ENCODE measurements at regions not wholly inside any gene's neighbourhood (a gene's known extent, or its start where the extent isn't known, plus 50 kb on each side); places are given as distances from the start of the nearest gene placed in this dataset.

DNA sequence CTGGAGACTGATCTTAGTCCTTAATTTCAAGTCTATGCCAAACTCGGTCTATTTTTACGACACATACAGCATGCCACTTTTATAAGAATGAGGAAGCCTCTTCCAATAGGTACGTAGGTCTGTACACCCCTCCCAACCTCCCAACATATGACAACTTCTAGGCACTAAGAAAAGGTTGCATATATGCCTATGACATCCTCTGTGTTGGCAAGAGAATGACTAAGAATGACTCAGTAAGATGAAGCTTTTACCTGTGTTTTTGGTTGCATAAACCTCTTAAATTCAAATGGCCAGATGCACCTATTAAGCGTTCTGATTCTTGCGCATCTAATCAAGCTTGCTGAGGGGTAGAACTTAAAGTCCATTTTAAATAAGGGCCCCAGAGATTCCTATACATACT lies 586.4 kb upstream of the ZEB2 start:
- no peak for ATAC-seq (ENCODE audit: low read depth)
- Mint-ChIP-seq H3K27ac (no peak overlapping the region), H3K4me1 (no peaks in the 10 kb centered on the region), H3K27me3 (no peaks in the 10 kb centered on the region), H3K9me3 (ENCODE audit: insufficient read depth) (no peaks in the 10 kb centered on the region), H3K4me3 (no peak overlapping the region)
- ChIA-PET POLR2A (no interaction called here), CTCF (interaction anchor here (0.5 kb wide), 1 partner anchor 836 kb away, joined by 5 read pairs; no protein-coding TSS in a partner anchor)
- no peaks in the 10 kb centered on the region for H3K9me3 ChIP-seq (ENCODE audit: control extremely low read depth in 1 of 3, control insufficient read depth in 2 of 3, insufficient read depth in 1 of 3, low read length in 2 of 3)
- no peaks in the 10 kb centered on the region for H4K20me1 ChIP-seq (ENCODE audit: control insufficient read depth, insufficient read depth, low read length, poor library complexity, severe bottlenecking)
- H3K36me3 ChIP-seq (replicated peaks in 1 of 2; ENCODE audit: control extremely low read depth in 1 of 2, control insufficient read depth in 1 of 2, extremely low read depth in 1 of 2, insufficient read depth in 2 of 2, low read length in 1 of 2): no peaks in the 10 kb centered on the region
- H3K9ac ChIP-seq (ENCODE audit: low read length): no peak overlapping the region
- no peak for DNase-seq
- no peak overlapping the region for H3K4me2 ChIP-seq (replicated peaks; ENCODE audit: low read depth, low read length, poor library complexity, severe bottlenecking)
- H2AFZ ChIP-seq (ENCODE audit: insufficient read depth, low read depth, low read length, poor library complexity, severe bottlenecking): no peak overlapping the region
- no peaks in the 10 kb centered on the region for H3K4me1 ChIP-seq (ENCODE audit: control insufficient read depth in 2 of 2, insufficient read depth in 2 of 2, low read length in 2 of 2)
- H3K4me3 ChIP-seq (ENCODE audit: control extremely low read depth in 1 of 5, extremely low read depth in 1 of 5, insufficient read depth in 1 of 5, low read depth in 2 of 5, low read length in 4 of 5): no peak overlapping the region
- no CpG with 5 or more reads among the region's 5 CpGs for WGBS (ENCODE audit: insufficient coverage)
- H3K79me2 ChIP-seq (ENCODE audit: control insufficient read depth, insufficient read depth, low read length): no peaks in the 10 kb centered on the region
- TF ChIP-seq EZH2 (IDR thresholded peaks at IDR 0.05; ENCODE audit: borderline replicate concordance, insufficient read depth, low read depth, low read length, poor library complexity, severe bottlenecking): no peak
- TF ChIP-seq, protein P1, sequence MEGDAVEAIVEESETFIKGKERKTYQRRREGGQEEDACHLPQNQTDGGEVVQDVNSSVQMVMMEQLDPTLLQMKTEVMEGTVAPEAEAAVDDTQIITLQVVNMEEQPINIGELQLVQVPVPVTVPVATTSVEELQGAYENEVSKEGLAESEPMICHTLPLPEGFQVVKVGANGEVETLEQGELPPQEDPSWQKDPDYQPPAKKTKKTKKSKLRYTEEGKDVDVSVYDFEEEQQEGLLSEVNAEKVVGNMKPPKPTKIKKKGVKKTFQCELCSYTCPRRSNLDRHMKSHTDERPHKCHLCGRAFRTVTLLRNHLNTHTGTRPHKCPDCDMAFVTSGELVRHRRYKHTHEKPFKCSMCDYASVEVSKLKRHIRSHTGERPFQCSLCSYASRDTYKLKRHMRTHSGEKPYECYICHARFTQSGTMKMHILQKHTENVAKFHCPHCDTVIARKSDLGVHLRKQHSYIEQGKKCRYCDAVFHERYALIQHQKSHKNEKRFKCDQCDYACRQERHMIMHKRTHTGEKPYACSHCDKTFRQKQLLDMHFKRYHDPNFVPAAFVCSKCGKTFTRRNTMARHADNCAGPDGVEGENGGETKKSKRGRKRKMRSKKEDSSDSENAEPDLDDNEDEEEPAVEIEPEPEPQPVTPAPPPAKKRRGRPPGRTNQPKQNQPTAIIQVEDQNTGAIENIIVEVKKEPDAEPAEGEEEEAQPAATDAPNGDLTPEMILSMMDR (IDR thresholded peaks at IDR 0.05): no peak
- no peaks in the 10 kb centered on the region for H3K27me3 ChIP-seq (replicated peaks in 1 of 4; ENCODE audit: control extremely low read depth in 1 of 4, control insufficient read depth in 3 of 4, insufficient read depth in 4 of 4, low read length in 3 of 4)
- H3K27ac ChIP-seq (ENCODE audit: low read length in 2 of 2): no peak overlapping the region
- intact Hi-C loops (cut with micrococcal nuclease): no loop called here

DNA sequence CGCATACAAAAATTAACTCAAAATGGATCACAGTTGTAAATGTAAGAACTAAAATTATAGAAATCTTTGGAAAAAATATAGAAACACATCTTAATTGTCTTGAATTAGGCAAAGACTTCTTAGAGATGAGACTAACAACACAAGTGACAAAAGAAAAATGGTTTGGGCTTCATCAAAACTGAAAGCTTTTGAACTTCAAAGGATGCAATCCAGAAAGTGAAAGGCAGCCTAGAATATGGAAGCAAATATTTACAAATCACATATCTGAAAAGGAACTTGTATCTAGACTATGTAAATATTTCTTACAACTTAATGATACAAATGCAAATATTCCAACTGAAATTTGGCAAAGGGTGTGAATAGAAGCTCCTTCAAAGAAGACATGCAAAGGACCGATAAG lies 582.8 kb upstream of the ZEB2 start:
- Histone ChIP-seq H3K4me2 (replicated peaks; ENCODE audit: low read depth, low read length, poor library complexity, severe bottlenecking) (no peak overlapping the region), H3K4me1 (ENCODE audit: control insufficient read depth in 2 of 2, insufficient read depth in 2 of 2, low read length in 2 of 2) (no peaks in the 10 kb centered on the region), H3K27ac (ENCODE audit: low read length in 2 of 2) (no peak overlapping the region), H3K27me3 (replicated peaks in 1 of 4; ENCODE audit: control extremely low read depth in 1 of 4, control insufficient read depth in 3 of 4, insufficient read depth in 4 of 4, low read length in 3 of 4) (no peaks in the 10 kb centered on the region), H2AFZ (ENCODE audit: insufficient read depth, low read depth, low read length, poor library complexity, severe bottlenecking) (no peak overlapping the region), H3K36me3 (replicated peaks in 1 of 2; ENCODE audit: control extremely low read depth in 1 of 2, control insufficient read depth in 1 of 2, extremely low read depth in 1 of 2, insufficient read depth in 2 of 2, low read length in 1 of 2) (no peaks in the 10 kb centered on the region), H3K9ac (ENCODE audit: low read length) (no peak overlapping the region), H3K4me3 (ENCODE audit: control extremely low read depth in 1 of 5, extremely low read depth in 1 of 5, insufficient read depth in 1 of 5, low read depth in 2 of 5, low read length in 4 of 5) (no peak overlapping the region), H4K20me1 (ENCODE audit: control insufficient read depth, insufficient read depth, low read length, poor library complexity, severe bottlenecking) (no peaks in the 10 kb centered on the region), H3K9me3 (ENCODE audit: control extremely low read depth in 1 of 3, control insufficient read depth in 2 of 3, insufficient read depth in 1 of 3, low read length in 2 of 3) (no peaks in the 10 kb centered on the region), H3K79me2 (ENCODE audit: control insufficient read depth, insufficient read depth, low read length) (no peaks in the 10 kb centered on the region)
- no CpG with 5 or more reads among the region's 2 CpGs for WGBS (ENCODE audit: insufficient coverage)
- ATAC-seq (ENCODE audit: low read depth) (no peak), DNase-seq (no peak)
- Mint-ChIP-seq H3K4me3 (no peak overlapping the region), H3K27ac (no peak overlapping the region), H3K27me3 (no peaks in the 10 kb centered on the region), H3K4me1 (no peaks in the 10 kb centered on the region), H3K9me3 (ENCODE audit: insufficient read depth) (no peaks in the 10 kb centered on the region)
- CTCF ChIA-PET: no interaction called here
- POLR2A ChIA-PET: no interaction called here
- intact Hi-C loops (cut with micrococcal nuclease): no loop called here
- no peak for TF ChIP-seq EZH2 (IDR thresholded peaks at IDR 0.05; ENCODE audit: borderline replicate concordance, insufficient read depth, low read depth, low read length, poor library complexity, severe bottlenecking)
- TF ChIP-seq, protein P1 (IDR thresholded peaks at IDR 0.05): no peak
